Activated naive CD4-positive, alpha-beta T cell treated with anti-CD3 and anti-CD28 coated beads, Interleukin-2, amount 50 U/mL, for 24 hours (primary cell): ENCODE measurements at regions not wholly inside any gene's neighbourhood (a gene's known extent, or its start where the extent isn't known, plus 50 kb on each side); places are given as distances from the start of the nearest gene placed in this dataset.
"Not testable (repeated sequence)": the region's sequence is repeated elsewhere in the genome, so short reads cannot be mapped to it uniquely, and the experiment has no call there.

Experiments used
- H3K27ac Mint-ChIP-seq: one replicate; pipeline ENCODE4 v1.8.0; 2021; ENCODE audit warnings: mild to moderate bottlenecking, mixed read lengths
- H3K27me3 Mint-ChIP-seq: one replicate; pipeline ENCODE4 v1.8.0; 2021; ENCODE audit warnings: mixed read lengths
- H3K36me3 Mint-ChIP-seq: one replicate; pipeline ENCODE4 v1.8.0; 2021; ENCODE audit warnings: mixed read lengths
- H3K4me1 Mint-ChIP-seq: one replicate; pipeline ENCODE4 v1.8.0; 2021; ENCODE audit warnings: mixed read lengths
- H3K4me3 Mint-ChIP-seq: one replicate; pipeline ENCODE4 v1.8.0; 2021; ENCODE audit warnings: mild to moderate bottlenecking, mixed read lengths
- H3K9me3 Mint-ChIP-seq: one replicate; pipeline ENCODE4 v1.8.0; 2021; ENCODE audit warnings: mixed read lengths

- not testable (repeated sequence) for H3K36me3 Mint-ChIP-seq, H3K27ac Mint-ChIP-seq, H3K4me1 Mint-ChIP-seq, H3K4me3 Mint-ChIP-seq, H3K27me3 Mint-ChIP-seq, H3K9me3 Mint-ChIP-seq
These were observed 111.4 kb upstream of the METTL9 start for GRCh38 chr16:21487956-21488355.

GRCh38 chr16:21499046-21499445, 100.3 kb upstream of the METTL9 start:
- H3K9me3 Mint-ChIP-seq, H3K36me3 Mint-ChIP-seq, H3K27ac Mint-ChIP-seq, H3K4me1 Mint-ChIP-seq, H3K27me3 Mint-ChIP-seq, H3K4me3 Mint-ChIP-seq: not testable (repeated sequence)

GRCh38 chr16:21501223-21501868, 98.0 kb upstream of the METTL9 start:
- H3K9me3 Mint-ChIP-seq, H3K4me1 Mint-ChIP-seq, H3K27me3 Mint-ChIP-seq, H3K36me3 Mint-ChIP-seq: not testable (repeated sequence)
- Mint-ChIP-seq H3K27ac (peak overlapping the region; percentile 94), H3K4me3 (peak overlapping the region; percentile 88)

GRCh38 chr16:21501869-21502667, 97.3 kb upstream of the METTL9 start:
- Mint-ChIP-seq H3K4me3 (peak overlapping the region; percentile 83), H3K27me3 (no peaks in the 10 kb centered on the region), H3K27ac (peak overlapping the region; percentile 77), H3K4me1 (peaks cover 15% of the 10 kb centered on the region), H3K9me3 (no peaks in the 10 kb centered on the region), H3K36me3 (peaks cover 1% of the 10 kb centered on the region)

DNA sequence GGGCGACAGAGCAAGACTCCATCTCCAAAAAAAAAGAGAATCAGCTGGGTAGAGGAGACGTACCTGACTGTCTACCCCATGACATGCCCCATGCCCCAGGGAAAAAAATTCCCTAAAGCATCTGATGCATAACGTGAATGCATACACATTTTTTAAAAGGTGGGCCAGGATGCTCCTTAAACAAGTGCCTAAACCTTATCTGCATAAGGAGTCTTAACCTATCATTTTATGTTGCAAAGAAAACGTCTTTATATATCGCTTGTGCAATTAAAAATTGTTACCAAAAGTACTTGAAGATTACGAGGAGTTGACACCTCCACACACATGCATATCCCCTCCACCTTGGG, 95.8 kb upstream of the METTL9 start:
- H3K4me1 Mint-ChIP-seq = peaks cover 30% of the 10 kb centered on the region
- not testable (repeated sequence) for H3K36me3 Mint-ChIP-seq, H3K9me3 Mint-ChIP-seq, H3K27me3 Mint-ChIP-seq
- peak overlapping the region; percentile 59 for H3K4me3 Mint-ChIP-seq
- H3K27ac Mint-ChIP-seq = peak overlapping the region; percentile 52

DNA sequence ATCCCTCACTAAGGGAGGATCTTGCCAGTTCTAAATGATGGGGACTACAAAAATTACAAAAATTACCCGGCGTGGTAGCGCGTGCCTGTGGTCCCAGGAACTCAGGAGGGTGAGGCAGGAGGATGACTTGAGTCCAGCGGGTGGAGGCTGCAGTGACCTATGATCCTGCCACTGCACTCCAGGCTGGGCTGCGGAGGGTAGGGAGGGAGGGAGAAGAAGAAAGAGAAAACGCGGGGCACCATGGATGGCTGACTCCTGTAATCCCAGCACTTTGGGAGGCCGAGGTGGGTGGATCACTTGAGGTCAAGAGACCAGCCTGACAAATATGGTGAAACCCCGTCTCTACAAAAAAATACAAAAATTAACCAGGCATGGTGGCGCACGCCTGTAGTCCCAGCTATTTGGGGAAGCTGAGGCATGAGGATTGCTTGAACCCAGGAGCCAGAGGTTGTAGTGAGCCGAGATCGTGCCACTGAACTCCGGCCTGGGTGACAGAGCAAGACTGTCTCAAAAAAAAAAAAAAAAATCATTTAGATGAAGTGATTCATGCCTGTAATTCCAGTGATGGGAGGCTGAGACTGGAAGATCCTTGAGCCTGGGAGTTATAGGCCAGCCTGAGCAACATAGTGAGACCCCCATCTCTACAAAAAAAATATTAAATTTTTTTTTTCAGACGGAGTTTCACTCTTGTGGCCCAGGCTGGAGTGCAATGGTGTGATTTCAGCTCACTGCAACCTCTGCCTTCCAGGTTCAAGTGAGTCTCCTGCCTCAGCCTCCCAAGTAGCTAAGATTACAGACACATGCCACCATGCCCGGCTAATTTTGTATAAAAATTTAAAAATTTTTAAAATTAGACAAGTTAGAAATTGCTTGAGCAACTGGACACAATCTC, 95.2 kb upstream of the METTL9 start:
- Mint-ChIP-seq H3K4me3 (peak overlapping the region; percentile 59), H3K27ac (peak overlapping the region; percentile 52), H3K4me1 (peaks cover 36% of the 10 kb centered on the region)
- not testable (repeated sequence) for H3K27me3 Mint-ChIP-seq, H3K36me3 Mint-ChIP-seq, H3K9me3 Mint-ChIP-seq

DNA sequence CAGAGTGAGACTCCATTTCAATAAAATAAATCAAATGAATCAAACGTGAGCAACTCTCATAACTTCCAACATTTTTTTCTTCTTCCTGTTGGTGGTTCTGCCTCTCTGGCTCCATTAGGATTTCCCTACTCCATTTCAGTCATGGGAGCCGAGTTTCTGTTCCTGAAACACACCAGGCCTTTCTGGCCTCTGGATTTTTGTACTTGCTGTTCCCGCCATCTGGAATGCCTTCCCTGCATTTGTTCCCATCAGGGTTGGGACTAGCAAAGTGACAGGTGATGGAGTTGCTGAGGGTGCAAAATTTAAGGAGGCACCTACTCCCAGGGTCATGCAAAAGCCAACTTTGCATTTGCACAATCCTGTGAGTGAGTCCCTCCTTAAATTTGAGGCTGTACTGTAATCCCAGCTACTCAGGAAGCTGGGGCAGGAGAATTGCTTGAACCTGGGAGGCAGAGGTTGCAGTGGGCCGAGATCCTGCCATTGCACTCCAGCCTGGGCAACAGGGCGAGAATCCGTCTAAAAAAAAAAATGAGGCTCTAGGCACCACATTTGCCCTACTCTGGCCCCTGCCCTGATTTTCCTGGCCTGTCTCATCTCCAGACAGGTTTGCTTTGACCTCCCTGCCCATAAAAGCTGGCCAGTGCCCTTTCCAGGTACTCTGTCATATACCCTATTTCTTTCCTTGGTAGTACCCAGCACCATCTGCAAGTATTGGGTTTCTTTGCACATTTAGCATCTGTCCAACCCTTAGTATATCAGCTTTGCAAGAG, 93.4 kb upstream of the METTL9 start:
- peak overlapping the region; percentile 82 for H3K4me3 Mint-ChIP-seq
- not testable (repeated sequence) for H3K27ac Mint-ChIP-seq, H3K9me3 Mint-ChIP-seq, H3K36me3 Mint-ChIP-seq, H3K27me3 Mint-ChIP-seq
- peaks cover 52% of the 10 kb centered on the region for H3K4me1 Mint-ChIP-seq

- H3K9me3 Mint-ChIP-seq, H3K36me3 Mint-ChIP-seq, H3K27me3 Mint-ChIP-seq: not testable (repeated sequence)
- H3K4me1 Mint-ChIP-seq = peaks cover 62% of the 10 kb centered on the region
- H3K4me3 Mint-ChIP-seq = peak overlapping the region; percentile 82
- peak overlapping the region; percentile 72 for H3K27ac Mint-ChIP-seq
These were observed 92.4 kb upstream of the METTL9 start for GRCh38 chr16:21506857-21507456.

- not testable (repeated sequence) for H3K9me3 Mint-ChIP-seq, H3K27me3 Mint-ChIP-seq, H3K36me3 Mint-ChIP-seq
- Mint-ChIP-seq H3K4me1 (peaks cover 67% of the 10 kb centered on the region), H3K27ac (peak overlapping the region; percentile 91), H3K4me3 (peak overlapping the region; percentile 82)
These were observed 91.6 kb upstream of the METTL9 start for GRCh38 chr16:21507631-21508305.

DNA sequence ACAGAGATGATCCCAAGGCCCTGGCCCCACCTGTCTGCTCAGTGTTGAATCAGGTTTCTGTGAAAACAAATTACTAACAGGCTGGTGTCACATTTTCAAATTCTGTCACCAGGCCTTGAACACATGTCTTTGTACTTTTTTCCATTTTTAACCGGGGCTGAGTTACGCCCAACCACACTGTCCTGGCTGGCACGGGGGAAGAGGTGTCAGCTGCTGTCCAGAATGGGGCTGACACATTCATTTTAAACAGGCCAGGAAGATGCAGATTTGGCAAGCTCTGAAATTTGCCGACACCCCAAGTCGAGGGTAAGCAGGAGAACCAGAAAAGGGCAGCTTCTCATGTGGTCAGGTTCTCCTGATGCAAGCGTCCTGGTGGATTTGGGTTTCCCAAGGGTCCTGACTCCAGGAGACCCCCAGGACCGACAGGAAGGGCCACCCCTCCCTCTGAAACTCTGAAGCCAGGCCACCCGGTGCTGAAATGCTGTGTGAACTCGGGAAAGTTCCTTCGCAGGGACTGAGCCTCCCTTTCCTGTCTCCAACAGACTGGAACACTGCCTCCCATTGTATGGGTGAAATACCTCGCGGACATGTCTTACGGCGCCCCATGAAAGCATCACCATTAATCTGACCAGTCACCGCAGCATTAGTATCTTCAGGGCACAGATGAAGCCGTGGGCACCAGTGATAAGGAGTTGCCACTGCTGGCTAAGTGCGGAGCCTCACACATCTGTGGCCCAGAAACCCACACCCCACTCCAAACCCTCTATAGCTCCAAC, 90.5 kb upstream of the METTL9 start:
- H3K27ac Mint-ChIP-seq = peak overlapping the region; percentile 91
- H3K4me3 Mint-ChIP-seq = peak overlapping the region; percentile 82
- H3K27me3 Mint-ChIP-seq, H3K36me3 Mint-ChIP-seq, H3K9me3 Mint-ChIP-seq: not testable (repeated sequence)
- peaks cover 68% of the 10 kb centered on the region for H3K4me1 Mint-ChIP-seq

- peaks cover 74% of the 10 kb centered on the region for H3K4me1 Mint-ChIP-seq
- H3K9me3 Mint-ChIP-seq, H3K36me3 Mint-ChIP-seq, H3K27me3 Mint-ChIP-seq: not testable (repeated sequence)
- peak overlapping the region; percentile 82 for H3K4me3 Mint-ChIP-seq
- peak overlapping the region; percentile 91 for H3K27ac Mint-ChIP-seq
These were observed 89.8 kb upstream of the METTL9 start for GRCh38 chr16:21509437-21510086.

DNA sequence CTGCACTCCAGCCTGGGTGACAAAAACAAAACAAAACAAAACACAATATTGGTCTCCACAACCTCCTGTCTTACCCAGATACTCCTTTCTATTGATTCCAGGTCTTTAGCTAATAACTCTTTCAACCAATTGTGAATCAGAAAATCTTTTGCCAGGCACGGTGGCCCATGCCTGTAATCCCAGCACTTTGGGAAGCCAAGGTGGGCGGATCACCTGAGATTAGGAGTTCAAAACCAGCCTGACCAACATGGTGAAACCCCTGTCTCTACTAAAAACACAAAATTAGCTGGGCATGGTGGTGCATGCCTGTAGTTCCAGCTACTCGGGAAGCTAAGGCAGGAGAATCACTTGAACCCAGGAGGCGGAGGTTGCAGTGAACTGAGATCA, 88.5 kb upstream of the METTL9 start:
- H3K4me3 Mint-ChIP-seq, H3K9me3 Mint-ChIP-seq, H3K36me3 Mint-ChIP-seq, H3K27me3 Mint-ChIP-seq: not testable (repeated sequence)
- Mint-ChIP-seq H3K27ac (peak overlapping the region; percentile 87), H3K4me1 (peaks cover 82% of the 10 kb centered on the region)

GRCh38 chr16:21511315-21512210, 87.8 kb upstream of the METTL9 start:
- Mint-ChIP-seq H3K27ac (peak overlapping the region; percentile 86), H3K4me3 (peak overlapping the region; percentile 47), H3K4me1 (peaks cover 80% of the 10 kb centered on the region)
- H3K9me3 Mint-ChIP-seq, H3K27me3 Mint-ChIP-seq, H3K36me3 Mint-ChIP-seq: not testable (repeated sequence)
